NCI-H460 (cell line): ENCODE measurements at regions not wholly inside any gene's neighbourhood (a gene's known extent, or its start where the extent isn't known, plus 50 kb on each side); places are given as distances from the start of the nearest gene placed in this dataset.

ENCODE experiments used
- DNase-seq: peaks from one replicate; pipeline ENCODE4 v3.0.0-alpha.2; 2016; ENCODE audit warnings: low read depth; ENCODE audit errors: extremely low read depth

DNA sequence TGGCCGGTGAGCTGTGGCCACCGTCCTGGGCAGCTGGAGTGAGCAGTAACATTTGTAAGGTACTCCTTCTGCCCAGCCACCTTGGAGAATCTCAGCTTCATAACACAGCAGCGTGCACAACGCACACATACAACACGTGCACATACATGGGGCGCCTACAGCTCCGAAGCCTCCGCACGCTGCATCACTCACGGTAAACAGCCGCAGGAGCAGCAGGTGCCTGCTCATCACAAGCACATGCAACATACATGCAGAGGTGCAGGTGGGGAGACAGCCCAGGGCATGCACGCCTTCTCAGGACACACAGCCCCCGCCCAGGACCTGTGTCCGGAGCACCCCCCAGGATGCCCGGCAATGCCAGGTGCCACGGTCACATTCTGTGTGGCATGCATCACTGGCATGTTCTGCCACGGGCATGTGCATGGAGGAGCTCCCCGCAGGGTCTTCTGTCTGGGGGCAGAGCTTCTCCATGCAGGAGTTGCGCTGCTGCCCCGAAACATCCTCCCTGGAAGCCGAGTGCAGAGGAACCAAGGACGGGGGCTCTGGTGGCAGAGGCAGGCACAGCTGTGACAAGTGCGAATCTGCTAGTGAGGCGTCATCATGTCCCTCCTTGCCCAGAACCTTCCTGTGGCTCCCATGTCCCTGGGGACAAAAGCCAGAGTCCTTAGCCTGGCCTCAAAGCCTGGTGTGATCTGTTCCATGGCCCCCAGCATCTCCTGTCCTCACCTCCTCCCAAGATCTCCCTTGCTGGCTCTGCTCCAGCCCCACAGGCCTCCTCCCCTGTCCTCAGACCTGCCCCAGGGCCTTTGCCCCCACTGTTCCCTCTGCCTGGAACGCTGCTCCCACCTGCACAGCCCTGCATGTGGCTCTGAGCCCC lies 184.0 kb upstream of the GSE1 start:
- DNase-seq: no peak

DNA sequence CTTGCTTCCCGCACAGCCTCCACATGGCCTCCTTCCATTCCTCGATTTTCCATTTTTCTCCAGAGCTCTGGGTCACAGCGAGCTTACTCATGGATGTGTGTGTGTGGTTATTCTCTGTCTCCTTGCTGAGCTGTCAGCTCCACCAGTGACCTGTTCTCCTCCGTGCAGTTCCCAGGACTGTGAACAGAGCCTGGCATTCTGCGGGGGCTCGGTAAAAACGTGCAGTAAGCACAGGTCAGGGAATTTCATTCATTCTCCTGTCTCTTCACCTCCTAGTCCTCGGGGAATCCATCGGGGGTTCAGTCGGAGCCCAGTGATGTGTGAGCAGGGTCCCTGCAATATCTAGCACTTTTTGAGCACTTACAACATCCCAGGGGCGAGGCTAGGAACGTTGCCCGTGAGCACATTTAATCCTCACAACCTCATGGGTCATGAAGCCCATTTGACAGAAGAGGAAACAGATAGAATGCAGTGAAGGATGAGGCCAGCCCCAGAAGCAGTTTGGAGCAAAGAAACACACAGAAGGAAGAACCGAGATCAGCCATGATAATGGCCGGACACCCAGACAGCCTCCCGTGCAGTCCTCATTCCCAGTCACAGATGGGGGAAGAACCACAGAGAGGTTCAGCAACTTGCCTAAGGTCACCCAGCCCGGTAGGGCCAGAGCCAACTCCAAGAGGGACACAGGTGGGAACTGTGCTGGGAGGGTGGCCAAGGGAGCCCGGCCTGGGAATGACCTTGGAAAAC lies 183.2 kb upstream of the GSE1 start:
- DNase-seq: no peak

DNA sequence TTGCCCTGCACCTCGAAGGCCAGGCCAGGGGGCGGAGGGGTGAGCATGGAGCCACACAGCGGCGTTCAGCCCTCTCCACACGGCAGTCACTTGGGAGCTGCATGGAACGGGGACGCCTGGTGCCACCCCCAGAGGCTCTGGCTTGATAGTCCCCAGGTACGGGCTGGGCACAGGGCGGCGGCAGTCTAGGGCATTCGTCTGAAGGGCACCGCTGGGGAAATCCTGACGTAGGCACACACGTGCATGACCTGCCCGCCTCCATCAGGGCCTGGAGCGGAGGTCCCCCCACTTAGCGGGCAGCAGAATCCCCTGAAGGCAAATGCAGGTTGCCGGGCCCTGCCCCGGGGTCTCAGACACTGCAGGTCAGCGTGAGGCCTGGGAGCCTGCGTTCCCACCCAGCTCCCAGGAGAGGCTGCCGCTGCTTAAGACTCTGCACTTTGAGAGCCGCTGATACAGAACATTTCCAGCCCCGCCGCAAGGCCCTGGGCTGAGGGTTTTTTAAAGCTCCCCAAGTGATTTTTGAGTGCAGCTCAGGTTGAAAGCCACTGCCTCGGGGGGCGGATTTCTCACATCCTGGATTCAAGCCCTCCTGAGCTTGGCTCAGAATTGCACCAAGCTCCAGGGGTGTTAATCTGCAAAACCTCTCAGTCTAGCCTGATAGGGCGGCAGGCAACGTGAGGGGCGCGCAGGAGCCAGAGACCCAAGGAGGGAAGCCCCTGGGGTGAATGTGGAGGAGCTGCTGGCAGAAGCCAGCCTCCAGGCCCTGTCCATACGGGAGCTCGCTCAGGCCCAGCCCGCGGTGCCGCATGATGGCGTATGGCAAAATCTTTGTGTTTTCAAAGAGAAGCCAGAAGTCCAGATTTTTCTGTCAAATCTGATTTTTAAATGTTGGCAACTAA lies 182.3 kb upstream of the GSE1 start:
- DNase-seq: no peak

DNA sequence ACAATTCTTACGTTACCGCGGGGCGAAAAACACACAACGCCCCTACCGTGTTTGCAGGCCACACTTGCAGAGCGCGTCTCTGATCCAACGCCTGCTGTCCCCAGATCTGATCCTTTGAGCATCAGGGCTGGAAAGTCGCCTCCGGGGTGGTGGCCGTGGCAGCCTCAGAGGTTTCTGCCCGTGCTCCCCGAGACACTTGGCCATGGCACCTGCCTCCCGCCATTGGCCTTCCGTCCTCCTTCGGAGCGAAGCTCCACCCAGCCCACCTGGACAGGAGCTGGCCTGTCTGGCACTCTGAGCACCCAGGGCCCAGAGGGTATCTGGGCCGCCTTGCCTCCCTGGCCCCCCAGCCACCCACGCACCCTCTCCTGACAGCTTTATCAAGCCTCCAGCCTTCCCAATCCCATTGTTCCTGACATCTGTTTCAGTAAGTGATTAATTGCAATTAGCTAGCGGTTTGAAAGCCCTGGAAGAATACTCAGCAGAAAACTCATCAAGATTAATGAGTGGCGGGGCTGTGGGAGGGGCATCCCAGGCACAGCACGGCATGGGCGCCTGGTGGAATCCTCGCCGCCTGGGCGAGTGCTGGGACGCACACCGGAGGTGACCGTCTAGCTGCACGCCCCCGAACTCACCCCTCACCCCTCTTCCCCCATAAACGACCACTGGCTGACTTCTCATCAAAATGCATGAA lies 181.5 kb upstream of the GSE1 start:
- no peak for DNase-seq

DNA sequence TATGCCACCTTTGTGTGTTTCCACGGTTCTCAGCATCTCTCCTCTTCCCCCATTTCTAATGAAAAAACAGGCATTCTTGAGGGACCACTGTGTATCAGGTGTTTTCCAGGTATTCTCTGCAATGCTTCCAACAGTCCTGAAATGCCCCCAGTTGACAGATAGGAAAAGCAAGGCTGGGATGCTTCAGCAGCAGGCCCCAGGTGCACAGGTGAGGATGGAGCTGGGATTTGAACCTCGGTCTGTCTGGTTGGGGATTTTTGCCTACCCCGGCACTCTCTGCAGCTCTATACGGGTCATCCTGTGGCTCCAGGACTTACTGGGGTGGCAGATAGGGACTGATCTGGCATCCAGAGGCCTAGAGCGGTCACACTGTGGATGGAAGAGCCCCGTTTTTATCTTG lies 180.5 kb upstream of the GSE1 start:
- no peak for DNase-seq

DNA sequence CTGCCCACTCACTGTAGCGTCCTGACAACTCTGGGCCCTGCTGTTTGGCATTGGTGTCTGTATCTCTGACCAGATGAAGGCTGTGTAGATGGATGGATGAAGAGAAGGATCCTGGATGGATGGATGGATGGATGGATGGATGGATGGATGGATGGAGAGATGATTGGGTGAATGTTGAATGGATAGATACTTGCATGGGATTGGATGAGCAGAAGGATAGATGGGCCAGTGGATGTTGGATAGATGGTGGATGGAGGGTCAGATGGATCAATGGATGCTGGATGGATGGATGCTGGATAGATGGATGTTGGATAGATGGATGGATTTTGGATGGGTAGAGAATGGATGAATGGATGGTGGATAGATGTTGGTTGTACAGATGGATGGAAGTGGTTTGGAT lies 179.6 kb upstream of the GSE1 start:
- DNase-seq: no peak

DNA sequence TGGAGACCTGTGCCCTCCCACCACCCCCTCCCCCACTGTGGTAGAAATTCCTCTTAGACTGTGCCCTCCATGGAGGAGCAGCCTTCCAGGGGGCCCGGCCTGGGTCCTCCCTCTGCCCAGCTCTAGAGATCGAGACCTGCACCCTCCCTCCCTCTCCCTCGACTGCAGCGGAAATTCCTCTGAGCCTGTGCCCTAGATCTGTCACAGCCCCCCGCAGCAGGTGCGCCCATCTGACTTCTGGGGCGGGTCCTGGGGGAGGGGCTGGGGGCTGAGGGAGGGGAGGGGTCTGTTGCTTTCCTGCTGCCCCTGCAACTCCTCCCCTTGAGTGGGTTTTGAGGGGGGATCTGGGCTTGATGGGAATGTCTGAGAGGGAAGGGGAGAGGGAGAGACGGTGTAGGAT lies 177.8 kb upstream of the GSE1 start:
- no peak for DNase-seq

DNA sequence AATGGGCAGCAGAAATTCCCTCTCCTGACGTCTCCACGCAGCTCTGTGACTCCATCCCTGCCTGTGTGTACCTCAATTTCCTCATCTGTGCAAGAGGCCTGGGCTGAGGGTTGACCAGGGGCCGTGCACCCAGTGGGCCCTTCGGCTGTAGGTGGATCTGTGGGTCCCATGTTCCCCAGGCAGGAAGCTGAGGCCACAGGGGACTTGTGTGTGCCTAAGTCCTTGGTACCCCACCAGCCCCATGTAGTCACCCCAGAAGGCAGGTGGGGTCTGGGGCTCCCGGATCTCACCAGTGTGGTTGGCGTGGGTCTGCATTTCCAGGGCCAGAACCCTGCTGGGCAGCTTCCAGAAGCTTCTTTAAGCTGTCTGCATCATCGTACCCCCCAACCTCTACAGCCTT lies 177.4 kb upstream of the GSE1 start:
- DNase-seq: no peak

DNA sequence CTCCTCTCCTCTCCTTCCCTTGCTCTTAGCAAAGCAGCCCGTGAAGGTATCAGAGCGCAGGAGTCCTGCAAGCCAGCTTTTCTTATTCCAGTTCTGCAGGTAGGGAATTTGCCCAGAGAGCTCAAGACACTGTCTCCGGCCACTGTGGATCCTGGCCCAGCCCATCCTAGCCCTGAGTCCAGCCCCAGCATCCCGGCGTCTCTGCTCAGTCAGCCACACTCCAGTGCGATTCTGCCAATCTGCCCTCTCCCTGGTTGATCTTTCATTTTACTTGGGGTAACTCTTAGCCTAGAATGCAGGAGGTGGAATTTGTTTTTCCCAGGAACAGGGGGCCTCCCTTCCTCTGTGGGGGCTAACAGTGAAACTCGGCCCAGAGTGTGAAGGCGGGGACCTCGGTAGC lies 176.9 kb upstream of the GSE1 start:
- DNase-seq: no peak

DNA sequence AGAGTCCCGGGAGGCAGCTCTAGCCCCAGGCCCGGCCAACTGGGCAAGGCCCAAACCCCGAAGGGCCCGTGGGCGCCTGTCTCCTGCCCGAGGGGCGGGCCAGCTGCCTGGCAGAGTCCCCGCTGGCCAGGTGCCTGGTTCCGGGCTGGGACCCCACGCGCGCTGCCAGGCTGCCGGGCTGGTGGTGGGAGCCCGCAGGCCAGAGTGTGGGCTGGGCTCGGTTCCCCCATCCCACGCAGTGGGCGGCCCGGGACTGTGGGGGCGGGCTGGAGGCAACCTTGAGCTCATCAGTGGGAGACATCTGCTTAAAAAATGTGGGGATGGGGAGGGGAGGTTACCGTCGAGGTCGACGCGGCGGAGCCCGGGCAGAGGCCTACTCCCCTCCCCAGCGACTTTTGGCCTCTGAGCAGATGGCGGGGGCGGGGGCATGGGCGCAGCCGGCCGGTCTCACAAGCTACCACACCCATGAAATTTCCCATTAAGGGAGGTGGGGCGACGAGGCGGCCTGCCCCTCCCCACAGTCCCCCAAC lies 176.4 kb upstream of the GSE1 start:
- DNase-seq: no peak

DNA sequence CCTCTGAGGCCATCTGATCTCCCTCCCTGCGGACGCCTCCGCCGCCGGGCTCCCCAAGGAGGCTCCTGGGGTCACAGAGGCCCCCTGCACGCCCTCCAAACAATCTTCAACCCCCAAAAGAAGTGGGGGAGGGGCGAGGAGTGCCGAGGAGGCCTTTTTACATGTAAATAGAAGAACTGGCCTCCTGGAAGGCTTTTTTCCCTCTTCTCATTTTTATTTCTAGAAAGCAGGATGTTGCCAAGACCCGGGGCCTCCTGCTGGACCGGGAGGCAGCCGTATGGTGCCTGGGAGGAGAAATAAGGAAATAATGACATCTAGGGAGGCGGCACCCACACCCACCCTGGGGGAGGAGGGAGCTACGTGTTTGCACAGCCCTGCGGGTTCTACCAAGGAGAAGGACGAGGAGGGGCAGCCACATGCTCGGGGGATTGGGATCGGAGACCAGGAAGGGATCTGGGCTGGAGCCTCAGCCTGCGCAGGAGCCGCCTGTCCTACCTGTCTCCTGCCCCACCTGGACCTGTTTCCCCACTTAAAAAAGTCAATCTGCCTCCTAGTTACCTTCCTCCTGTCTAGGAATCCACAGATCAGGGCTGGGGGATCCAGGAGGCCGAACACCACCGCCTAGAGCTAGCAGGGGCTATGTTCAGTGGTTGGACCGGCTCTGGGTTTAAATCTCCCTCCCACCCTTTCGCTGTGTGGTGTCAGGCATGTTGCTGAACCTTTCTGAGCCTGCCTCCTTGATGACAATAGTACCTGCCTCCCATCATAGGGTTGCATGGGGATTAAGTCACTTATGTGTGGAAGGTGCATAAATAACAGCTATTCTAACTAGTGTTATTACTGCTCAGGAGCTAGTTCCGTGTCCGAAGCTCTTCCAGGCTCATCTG lies 175.7 kb upstream of the GSE1 start:
- DNase-seq: no peak

DNA sequence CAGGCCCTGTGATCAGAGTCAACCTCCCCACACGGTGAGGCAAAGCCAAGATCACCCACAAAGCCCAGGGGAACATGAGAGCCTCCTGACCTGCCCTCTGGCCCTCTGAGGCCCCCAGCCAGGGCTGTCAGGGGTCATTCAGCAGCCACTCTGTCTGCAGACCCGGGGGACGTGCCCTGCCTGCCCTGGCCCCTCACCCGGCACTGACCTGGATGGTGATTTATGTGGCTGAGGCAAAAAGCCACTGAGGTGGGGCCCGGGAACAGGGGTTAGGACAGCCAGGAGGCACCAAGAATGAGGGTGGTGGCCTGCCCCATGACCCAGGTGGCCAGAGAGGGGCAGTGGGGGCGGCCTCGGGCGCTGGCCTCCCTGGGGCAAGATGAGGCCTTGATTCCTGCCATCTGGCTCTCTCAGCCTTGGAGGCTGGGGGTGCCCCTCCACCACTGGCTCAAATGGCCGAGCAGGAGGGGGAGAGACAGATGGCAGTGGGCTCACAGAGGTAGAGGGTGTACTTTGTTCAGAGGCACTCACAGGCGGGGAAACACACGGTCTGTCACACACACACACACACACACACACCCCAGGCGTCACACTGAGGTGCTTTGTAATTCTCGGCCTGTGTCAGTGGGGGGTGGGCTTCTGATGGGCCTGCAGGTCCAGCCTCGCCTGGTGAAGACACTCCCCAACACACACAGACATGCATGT lies 174.0 kb upstream of the GSE1 start:
- DNase-seq: no peak

DNA sequence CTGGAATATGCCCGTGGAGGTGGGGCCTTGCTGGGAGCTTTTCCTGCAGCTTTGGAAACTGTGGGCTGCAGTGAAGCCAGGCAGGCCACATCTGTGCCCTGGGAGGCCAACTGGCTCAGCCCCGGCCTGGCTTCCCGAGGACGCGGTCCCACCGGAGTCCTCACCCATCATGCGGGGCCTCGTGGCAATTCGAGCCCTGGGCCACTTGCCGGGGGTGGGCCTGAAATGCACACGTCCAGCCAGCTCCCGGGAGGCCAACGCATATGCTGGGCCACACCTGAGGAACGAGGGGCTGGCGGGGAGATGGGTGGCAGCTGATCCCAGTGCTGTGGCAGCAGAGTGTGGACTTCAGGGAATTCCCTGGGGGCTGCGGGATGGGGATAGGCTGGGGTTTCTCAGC lies 172.4 kb upstream of the GSE1 start:
- DNase-seq: no peak

DNA sequence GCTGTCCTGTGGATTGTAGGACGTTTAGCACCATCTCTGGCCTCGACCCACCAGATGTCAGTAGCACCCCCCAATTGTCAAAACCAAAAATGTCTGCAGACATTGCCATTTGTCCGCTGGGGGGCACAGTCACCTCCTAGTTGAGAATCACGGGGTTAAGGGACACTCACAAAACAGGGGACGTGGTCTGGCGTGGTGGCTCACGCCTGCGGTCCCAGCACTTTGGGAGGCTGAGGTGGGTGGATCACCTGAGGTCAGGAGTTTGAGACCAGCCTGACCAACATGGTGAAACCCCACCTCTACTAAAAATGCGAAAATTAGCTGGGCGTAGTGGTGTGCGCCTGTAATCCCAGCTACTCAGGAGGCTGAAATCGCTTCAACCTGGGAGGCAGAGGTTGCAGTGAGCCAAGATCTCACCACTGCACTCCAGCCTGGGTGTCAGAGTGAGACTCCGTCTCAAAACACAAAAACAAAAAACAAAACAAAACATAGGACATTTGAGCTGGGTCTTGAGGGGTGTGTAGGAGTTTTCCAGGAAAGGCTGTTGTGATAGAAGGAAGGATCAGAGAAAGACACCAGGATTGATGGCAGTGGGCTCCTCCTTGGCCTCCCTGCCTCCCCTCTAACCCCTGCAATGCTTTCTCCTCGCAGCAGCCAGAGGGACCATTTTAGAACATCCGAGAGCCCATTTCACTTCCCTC lies 171.8 kb upstream of the GSE1 start:
- peak; percentile 42 for DNase-seq

DNA sequence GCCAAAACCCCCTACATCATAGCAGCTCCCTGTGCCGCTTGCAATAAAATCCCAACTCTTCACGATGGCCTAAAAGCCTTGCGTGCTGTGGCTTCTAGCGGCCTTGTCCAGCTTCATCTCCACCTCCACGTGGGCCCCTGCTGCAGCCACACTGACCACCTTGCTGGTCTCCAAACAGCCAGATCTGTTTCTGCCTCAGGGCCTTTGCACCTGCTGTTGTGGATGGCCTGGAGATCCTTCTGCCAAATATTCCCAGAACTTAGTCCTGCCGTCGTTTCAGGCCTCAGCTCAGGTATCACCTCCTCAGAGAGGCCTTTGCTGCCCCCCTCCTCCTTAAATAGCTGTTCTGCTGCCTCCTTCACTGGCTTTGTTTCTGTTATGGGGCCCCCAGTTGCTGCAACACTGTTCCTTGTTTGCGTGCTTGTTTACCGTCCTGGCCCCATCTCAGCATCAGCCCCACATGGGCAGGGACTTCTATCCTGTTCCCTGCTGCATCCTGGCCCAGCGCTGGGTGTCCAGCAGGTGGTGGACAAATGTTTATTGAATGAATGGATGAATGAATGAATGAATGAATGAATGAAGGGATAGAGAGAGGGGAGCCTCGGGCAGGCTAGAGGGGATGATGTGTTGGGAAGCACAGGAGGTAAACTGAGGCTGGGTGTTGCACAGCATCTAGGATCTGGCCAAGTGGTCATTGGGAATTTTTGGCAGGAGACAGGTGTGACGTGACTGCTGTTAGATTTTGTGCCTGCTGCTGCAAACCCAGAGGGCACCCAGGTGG lies 171.0 kb upstream of the GSE1 start:
- no peak for DNase-seq

DNA sequence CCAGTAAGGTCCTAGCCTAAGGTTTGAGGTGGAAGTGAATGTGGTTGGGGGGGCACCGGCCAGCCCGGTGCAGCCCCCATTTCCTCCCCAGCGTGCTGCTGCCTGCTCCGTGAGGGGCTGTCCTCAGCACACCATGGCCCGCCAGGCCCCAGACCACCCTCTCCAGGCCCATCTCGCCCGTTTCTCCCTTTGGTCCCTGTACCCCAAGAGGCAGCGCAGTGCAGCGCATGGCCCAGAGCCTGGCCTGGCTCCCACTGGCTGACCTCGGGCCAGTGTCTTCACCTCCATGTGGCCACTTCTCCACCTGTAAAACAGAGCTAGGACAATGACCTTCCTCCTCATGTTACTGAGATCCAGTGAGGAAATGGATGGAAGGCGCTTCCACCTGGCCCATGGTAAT lies 170.0 kb upstream of the GSE1 start:
- DNase-seq: no peak

DNA sequence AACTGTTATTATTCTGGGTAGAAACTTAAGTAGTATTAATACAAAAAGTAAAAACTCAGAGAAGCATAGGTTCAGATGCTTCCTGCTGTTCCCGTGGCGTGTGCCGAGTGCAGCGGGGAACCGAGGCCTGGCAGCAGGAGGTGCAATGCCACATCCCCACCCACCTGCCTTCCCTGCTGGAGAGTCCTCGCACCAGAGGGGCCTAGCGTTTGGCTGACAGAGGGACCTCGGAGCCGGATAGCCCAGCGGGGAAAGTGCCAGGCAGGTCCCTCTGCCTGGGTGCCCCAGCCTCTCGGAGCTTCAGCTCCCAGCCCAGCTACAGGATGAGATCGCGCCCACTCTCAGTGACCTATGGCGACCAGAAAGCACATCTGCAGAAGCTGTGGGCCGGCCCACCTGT lies 169.6 kb upstream of the GSE1 start:
- no peak for DNase-seq
